K562 (cell line): ENCODE measurements at regions not wholly inside any gene's neighbourhood (a gene's known extent, or its start where the extent isn't known, plus 50 kb on each side); places are given as distances from the start of the nearest gene placed in this dataset.

Experiments used
- ATAC-seq: fragments of 200-7000 bp; cut with Tn5 transposase; 3 replicates; pipeline ENCODE4 v1.9.1; 2020; ENCODE audit warnings: moderate library complexity
- BruUV-seq: library from RNA; stranded (reverse); fragments of 400-500 nt; replicated peaks from 2 replicates; lab custom pipeline; 2021; lab: Mats Ljungman, UMichigan
- CTCF ChIA-PET: fragments of 300-600 bp; formaldehyde crosslinking; extraction: SDS; loops from one replicate; lab custom pipeline; 2021; ENCODE audit warnings: low intra/inter-chr PET ratio; lab: Yijun Ruan, JAX
- POLR2A ChIA-PET: fragments of 300-600, 350-650 bp; sonication (Branson Sonifier 250); formaldehyde crosslinking; extraction: SDS; loops from one replicate; lab custom pipeline; 2021; ENCODE audit warnings: antibody characterized with exemption, inconsistent platforms; lab: Yijun Ruan, JAX
- DNase-seq, 4 experiments: peaks; one replicate each; pipeline versions ENCODE4 v3.0.0 to v3.0.0-alpha.2; 2011 to 2018; ENCODE audit warnings: low spot score in 3 of 4, mixed read lengths in 3 of 4; ENCODE audit errors: extremely low read depth in 1 of 4
- FAIRE-seq: peaks from 2 replicates; lab custom pipeline; 2011; peaks lifted over from hg19 to GRCh38; lab: Jason Lieb, UNC
- H2AFZ ChIP-seq: 2 replicates; pipeline ENCODE4 v1.6.0; 2011; ENCODE audit warnings: low read depth, low read length, control low read depth, inconsistent platforms
- H3K27ac ChIP-seq: fragments of 200-600 bp; 3 replicates; pipeline ENCODE4 v1.8.0; 2011; ENCODE audit warnings: low read depth, mild to moderate bottlenecking, control low read depth, inconsistent platforms, low read length, moderate library complexity, mixed read lengths; ENCODE audit errors: extremely low read depth
- H3K27me3 ChIP-seq, 2 experiments: fragments of 300-600 bp in 1 of 2; 2 replicates in 1 of 2; 3 replicates in 1 of 2; pipeline versions ENCODE4 v1.6.0 to v1.8.0; 2011; ENCODE audit warnings: inconsistent platforms in 2 of 2, low read length in 2 of 2, mild to moderate bottlenecking in 1 of 2, mixed read lengths in 1 of 2, moderate library complexity in 1 of 2; ENCODE audit not compliant: control insufficient read depth in 2 of 2, insufficient read depth in 2 of 2
- H3K36me3 ChIP-seq: fragments of 300-600 bp; 3 replicates; pipeline ENCODE4 v1.8.0; 2011; ENCODE audit warnings: mild to moderate bottlenecking, low read length, inconsistent platforms; ENCODE audit not compliant: control insufficient read depth, insufficient read depth
- H3K4me1 ChIP-seq, 2 experiments: fragments of 200-600 bp in 1 of 2; replicated peaks in 1 of 2; 2 replicates in 1 of 2; 3 replicates in 1 of 2; pipeline versions ENCODE4 v1.5.1 to v1.8.0; 2011; ENCODE audit warnings: inconsistent platforms in 2 of 2, low read length in 2 of 2, mild to moderate bottlenecking in 1 of 2, mixed read lengths in 1 of 2, moderate library complexity in 1 of 2; ENCODE audit not compliant: control insufficient read depth in 2 of 2, insufficient read depth in 2 of 2
- H3K4me2 ChIP-seq: 2 replicates; pipeline ENCODE4 v1.6.1; 2011; ENCODE audit warnings: low read length, control low read depth, inconsistent platforms, mixed read lengths; ENCODE audit not compliant: insufficient read depth
- H3K4me3 ChIP-seq: fragments of 200-600 bp; sonication (generic), shearing (Covaris generic); 2 replicates; pipeline ENCODE4 v1.5.1; 2016; ENCODE audit warnings: control low read depth, inconsistent platforms
- H3K79me2 ChIP-seq: fragments of 200-600 bp; 3 replicates; pipeline ENCODE4 v1.8.0; 2011; ENCODE audit warnings: low read length, inconsistent platforms; ENCODE audit not compliant: control insufficient read depth, insufficient read depth
- H3K9ac ChIP-seq, 2 experiments: 2 replicates each; pipeline versions ENCODE4 v1.6.0 to v1.6.1; 2011; ENCODE audit warnings: low read depth in 2 of 2, low read length in 2 of 2, control low read depth in 1 of 2, inconsistent platforms in 1 of 2, mild to moderate bottlenecking in 1 of 2, mixed read lengths in 1 of 2; ENCODE audit not compliant: insufficient read depth in 1 of 2
- H3K9me1 ChIP-seq: one replicate; pipeline ENCODE4 v1.6.0; 2011; ENCODE audit warnings: inconsistent platforms, mild to moderate bottlenecking, low read length, moderate library complexity; ENCODE audit not compliant: control insufficient read depth, insufficient read depth
- H3K9me3 ChIP-seq: replicated peaks from 2 replicates; pipeline ENCODE4 v1.5.1; 2011; ENCODE audit warnings: low read depth, low read length, inconsistent platforms; ENCODE audit not compliant: control insufficient read depth, insufficient read depth
- H4K20me1 ChIP-seq: replicated peaks from 2 replicates; pipeline ENCODE4 v1.6.1; 2011; ENCODE audit warnings: low read length, inconsistent platforms, mixed read lengths; ENCODE audit not compliant: control insufficient read depth, insufficient read depth
- HDAC3 ChIP-seq: fragments of 450-650 bp; IDR thresholded peaks from 2 replicates; pipeline ENCODE4 v1.6.1; 2018; ENCODE audit warnings: borderline replicate concordance, mild to moderate bottlenecking, moderate library complexity; ENCODE audit not compliant: partially characterized antibody
- PYGO2 ChIP-seq: fragments of 450-650 bp; IDR thresholded peaks from 2 replicates; pipeline ENCODE4 v1.6.1; 2016; ENCODE audit warnings: mild to moderate bottlenecking, missing genetic modification characterization, moderate library complexity, missing compliant biosample characterization
- SAFB ChIP-seq: fragments of 200-400 bp; formaldehyde crosslinking; IDR thresholded peaks from 2 replicates; pipeline ENCODE4 v1.6.1; 2017; ENCODE audit warnings: low read depth, low read length, borderline replicate concordance
- SPI1 ChIP-seq: IDR thresholded peaks from 2 replicates; pipeline ENCODE4 v1.6.1; 2011; ENCODE audit warnings: low read depth, low read length, control low read depth, borderline replicate concordance
- ZKSCAN1 ChIP-seq: fragments of 150-350 bp; IDR thresholded peaks from 2 replicates; pipeline ENCODE4 v1.6.1; 2016; ENCODE audit warnings: low read depth, low read length
- WGBS: fragments of 100-300 bp; shearing (Covaris generic); methylation state at CpG from one replicate; pipeline ENCODE4 v1.1.6; 2016; ENCODE audit warnings: low coverage, mixed read lengths; ENCODE audit not compliant: insufficient coverage; ENCODE audit errors: missing lambda C conversion rate; 5-methylcytosine and 5-hydroxymethylcytosine counted together
- in situ Hi-C: fragments of 300-500 bp; cut with MboI; formaldehyde crosslinking; loops from 4 replicates; pipeline ENCODE4 v1.15.0; 2018; ENCODE audit warnings: inconsistent platforms, mixed read lengths
- intact Hi-C: fragments of 100-400 bp; cut with micrococcal nuclease; formaldehyde crosslinking; loops from 2 replicates; pipeline ENCODE4 v1.14.2; 2022
- TF ChIP-seq, protein P1 (sequence below): fragments of 450-650 bp; IDR thresholded peaks from 2 replicates; pipeline ENCODE4 v1.6.1; 2018; ENCODE audit not compliant: partially characterized antibody

GRCh38 chr12:116420227-116420880, 138.8 kb upstream of the MAP1LC3B2 start:
- Histone ChIP-seq H3K4me3 (no peak overlapping the region), H4K20me1 (no peaks in the 10 kb centered on the region), H3K4me1 (peaks cover 0 to 3% of the 10 kb centered on the region in 2 experiments; a peak in 1 of 5 replicates), H3K36me3 (no peaks in the 10 kb centered on the region), H3K9ac (no peak overlapping the region), H3K27ac (no peak overlapping the region), H3K27me3 (no peaks in the 10 kb centered on the region), H3K9me3 (peaks cover 2% of the 10 kb centered on the region; the same call in 1 of the 2 replicates), H3K9me1 (no peaks in the 10 kb centered on the region), H3K4me2 (no peak overlapping the region), H3K79me2 (no peaks in the 10 kb centered on the region), H2AFZ (0 out of 2 replicates have a peak overlapping the region, but pooled peaks have one; percentile 17)
- ChIA-PET POLR2A (interaction anchor here (0.6 to 0.7 kb wide), 2 partner anchors 8 to 11 kb away, joined by 3 read pairs; no protein-coding TSS in a partner anchor), CTCF (no interaction called here)
- no TSS peak for BruUV-seq
- WGBS = 48% methylated on average over 8 of the region's 8 CpGs
- intact Hi-C loops (no loop called here), in situ Hi-C loops (no loop called here)
- TF ChIP-seq ZKSCAN1 = no peak; the same call in 1 of the 2 replicates
- TF ChIP-seq HDAC3 = no peak
- no peak for TF ChIP-seq SAFB
- TF ChIP-seq, protein P1, sequence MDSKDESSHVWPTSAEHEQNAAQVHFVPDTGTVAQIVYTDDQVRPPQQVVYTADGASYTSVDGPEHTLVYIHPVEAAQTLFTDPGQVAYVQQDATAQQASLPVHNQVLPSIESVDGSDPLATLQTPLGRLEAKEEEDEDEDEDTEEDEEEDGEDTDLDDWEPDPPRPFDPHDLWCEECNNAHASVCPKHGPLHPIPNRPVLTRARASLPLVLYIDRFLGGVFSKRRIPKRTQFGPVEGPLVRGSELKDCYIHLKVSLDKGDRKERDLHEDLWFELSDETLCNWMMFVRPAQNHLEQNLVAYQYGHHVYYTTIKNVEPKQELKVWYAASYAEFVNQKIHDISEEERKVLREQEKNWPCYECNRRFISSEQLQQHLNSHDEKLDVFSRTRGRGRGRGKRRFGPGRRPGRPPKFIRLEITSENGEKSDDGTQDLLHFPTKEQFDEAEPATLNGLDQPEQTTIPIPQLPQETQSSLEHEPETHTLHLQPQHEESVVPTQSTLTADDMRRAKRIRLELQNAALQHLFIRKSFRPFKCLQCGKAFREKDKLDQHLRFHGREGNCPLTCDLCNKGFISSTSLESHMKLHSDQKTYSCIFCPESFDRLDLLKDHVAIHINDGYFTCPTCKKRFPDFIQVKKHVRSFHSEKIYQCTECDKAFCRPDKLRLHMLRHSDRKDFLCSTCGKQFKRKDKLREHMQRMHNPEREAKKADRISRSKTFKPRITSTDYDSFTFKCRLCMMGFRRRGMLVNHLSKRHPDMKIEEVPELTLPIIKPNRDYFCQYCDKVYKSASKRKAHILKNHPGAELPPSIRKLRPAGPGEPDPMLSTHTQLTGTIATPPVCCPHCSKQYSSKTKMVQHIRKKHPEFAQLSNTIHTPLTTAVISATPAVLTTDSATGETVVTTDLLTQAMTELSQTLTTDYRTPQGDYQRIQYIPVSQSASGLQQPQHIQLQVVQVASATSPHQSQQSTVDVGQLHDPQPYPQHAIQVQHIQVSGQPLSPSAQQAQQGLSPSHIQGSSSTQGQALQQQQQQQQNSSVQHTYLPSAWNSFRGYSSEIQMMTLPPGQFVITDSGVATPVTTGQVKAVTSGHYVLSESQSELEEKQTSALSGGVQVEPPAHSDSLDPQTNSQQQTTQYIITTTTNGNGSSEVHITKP = no peak
- no peak for TF ChIP-seq SPI1
- TF ChIP-seq PYGO2 (tag) = no peak
- DNase-seq (no peak), ATAC-seq (no peak), FAIRE-seq (no peak)
